Calu3 (cell line): ENCODE measurements at regions not wholly inside any gene's neighbourhood (a gene's known extent, or its start where the extent isn't known, plus 50 kb on each side); places are given as distances from the start of the nearest gene placed in this dataset.

Experiments used
- BruUV-seq: library from RNA; stranded (reverse); fragments of 400-500 nt; replicated peaks from 2 replicates; lab custom pipeline; 2021; lab: Mats Ljungman, UMichigan
- CTCF ChIA-PET: fragments of 300-600 bp; sonication (Branson Sonifier 250); formaldehyde crosslinking; loops from one replicate; lab custom pipeline; 2022; ENCODE audit warnings: antibody characterized with exemption; lab: Charles Lee
- DNase-seq: peaks from one replicate; pipeline ENCODE4 v3.0.0; 2022
- H3K27ac Mint-ChIP-seq: one replicate; pipeline ENCODE4 v1.8.0; 2022; ENCODE audit warnings: mixed read lengths; ENCODE audit not compliant: unreplicated experiment
- H3K27me3 Mint-ChIP-seq: one replicate; pipeline ENCODE4 v1.8.0; 2022; ENCODE audit warnings: mixed read lengths; ENCODE audit not compliant: unreplicated experiment
- H3K36me3 Mint-ChIP-seq: one replicate; pipeline ENCODE4 v1.8.0; 2022; ENCODE audit warnings: mild to moderate bottlenecking, moderate library complexity, mixed read lengths; ENCODE audit not compliant: insufficient read depth, unreplicated experiment
- H3K4me1 Mint-ChIP-seq: one replicate; pipeline ENCODE4 v1.8.0; 2022; ENCODE audit warnings: mild to moderate bottlenecking, low read depth, mixed read lengths; ENCODE audit not compliant: unreplicated experiment
- H3K4me3 Mint-ChIP-seq: one replicate; pipeline ENCODE4 v1.8.0; 2022; ENCODE audit warnings: mild to moderate bottlenecking, low read depth, moderate library complexity, mixed read lengths; ENCODE audit not compliant: unreplicated experiment
- H3K9me3 Mint-ChIP-seq: one replicate; pipeline ENCODE4 v1.8.0; 2022; ENCODE audit warnings: low read depth, mixed read lengths; ENCODE audit not compliant: unreplicated experiment
- intact Hi-C: fragments of 100-400 bp; cut with micrococcal nuclease; formaldehyde crosslinking; loops from one replicate; pipeline ENCODE4 v1.10.0; 2022; ENCODE audit not compliant: unreplicated experiment
- TF ChIP-seq, protein P1 (sequence below): fragments of 200-600 bp; IDR thresholded peaks from one replicate; pipeline ENCODE4 v1.8.0; 2022; ENCODE audit warnings: antibody characterized with exemption; ENCODE audit not compliant: unreplicated experiment

GRCh38 chr3:1515882-1516281 is 423.1 kb downstream of the CNTN6 start:
- Mint-ChIP-seq H3K4me1 (no peaks in the 10 kb centered on the region), H3K27me3 (no peaks in the 10 kb centered on the region), H3K4me3 (no peak overlapping the region), H3K27ac (no peak overlapping the region), H3K9me3 (peaks cover 4% of the 10 kb centered on the region), H3K36me3 (no peaks in the 10 kb centered on the region)
- CTCF ChIA-PET: no interaction called here
- intact Hi-C loops: no loop called here
- no peak for DNase-seq
- BruUV-seq: no TSS peak
- TF ChIP-seq, protein P1, sequence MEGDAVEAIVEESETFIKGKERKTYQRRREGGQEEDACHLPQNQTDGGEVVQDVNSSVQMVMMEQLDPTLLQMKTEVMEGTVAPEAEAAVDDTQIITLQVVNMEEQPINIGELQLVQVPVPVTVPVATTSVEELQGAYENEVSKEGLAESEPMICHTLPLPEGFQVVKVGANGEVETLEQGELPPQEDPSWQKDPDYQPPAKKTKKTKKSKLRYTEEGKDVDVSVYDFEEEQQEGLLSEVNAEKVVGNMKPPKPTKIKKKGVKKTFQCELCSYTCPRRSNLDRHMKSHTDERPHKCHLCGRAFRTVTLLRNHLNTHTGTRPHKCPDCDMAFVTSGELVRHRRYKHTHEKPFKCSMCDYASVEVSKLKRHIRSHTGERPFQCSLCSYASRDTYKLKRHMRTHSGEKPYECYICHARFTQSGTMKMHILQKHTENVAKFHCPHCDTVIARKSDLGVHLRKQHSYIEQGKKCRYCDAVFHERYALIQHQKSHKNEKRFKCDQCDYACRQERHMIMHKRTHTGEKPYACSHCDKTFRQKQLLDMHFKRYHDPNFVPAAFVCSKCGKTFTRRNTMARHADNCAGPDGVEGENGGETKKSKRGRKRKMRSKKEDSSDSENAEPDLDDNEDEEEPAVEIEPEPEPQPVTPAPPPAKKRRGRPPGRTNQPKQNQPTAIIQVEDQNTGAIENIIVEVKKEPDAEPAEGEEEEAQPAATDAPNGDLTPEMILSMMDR: no peak

- no peak for DNase-seq
- intact Hi-C loops: no loop called here
- Mint-ChIP-seq H3K27me3 (no peaks in the 10 kb centered on the region), H3K4me1 (no peaks in the 10 kb centered on the region), H3K27ac (no peak overlapping the region), H3K4me3 (no peak overlapping the region), H3K36me3 (no peaks in the 10 kb centered on the region), H3K9me3 (peaks cover 7% of the 10 kb centered on the region)
- CTCF ChIA-PET: no interaction called here
- TF ChIP-seq, protein P1: no peak
- no TSS peak for BruUV-seq
Measured at GRCh38 chr3:1527786-1528185, 435.0 kb downstream of the CNTN6 start.

- H3K4me3 Mint-ChIP-seq: no peak overlapping the region
- H3K9me3 Mint-ChIP-seq: peaks cover 7% of the 10 kb centered on the region
- intact Hi-C loops: no loop called here
- CTCF ChIA-PET: no interaction called here
- TF ChIP-seq, protein P1: no peak
- no peaks in the 10 kb centered on the region for H3K27me3 Mint-ChIP-seq
- no peak for DNase-seq
- H3K36me3 Mint-ChIP-seq: no peaks in the 10 kb centered on the region
- BruUV-seq: no TSS peak
- H3K27ac Mint-ChIP-seq: no peak overlapping the region
- no peaks in the 10 kb centered on the region for H3K4me1 Mint-ChIP-seq
Measured at GRCh38 chr3:1528621-1529020, 435.8 kb downstream of the CNTN6 start.

GRCh38 chr3:1529676-1530075 is 436.9 kb downstream of the CNTN6 start:
- intact Hi-C loops: no loop called here
- Mint-ChIP-seq H3K27ac (no peak overlapping the region), H3K4me1 (no peaks in the 10 kb centered on the region), H3K27me3 (no peaks in the 10 kb centered on the region), H3K4me3 (no peak overlapping the region), H3K36me3 (no peaks in the 10 kb centered on the region), H3K9me3 (peaks cover 15% of the 10 kb centered on the region)
- TF ChIP-seq, protein P1: no peak
- DNase-seq: no peak
- CTCF ChIA-PET: no interaction called here
- no TSS peak for BruUV-seq

DNA sequence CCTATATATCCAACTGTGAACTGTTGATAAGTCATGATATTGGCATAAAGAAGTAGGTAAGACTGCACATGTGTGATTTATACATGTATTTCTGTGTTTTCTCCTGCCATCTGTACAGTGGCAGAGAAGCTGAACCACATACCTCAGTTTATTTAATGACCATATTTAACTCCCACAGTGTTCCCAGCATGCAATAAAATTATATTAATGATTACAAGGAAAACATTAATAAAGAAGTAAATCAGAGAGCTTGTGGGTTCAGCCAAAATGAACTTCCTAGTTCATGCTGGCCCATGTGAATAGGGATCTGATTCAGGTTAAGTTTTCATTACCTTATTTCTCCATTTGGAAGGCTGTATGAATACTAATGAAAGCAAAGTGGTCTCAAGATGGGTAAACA is 439.2 kb downstream of the CNTN6 start:
- Mint-ChIP-seq H3K27ac (no peak overlapping the region), H3K27me3 (no peaks in the 10 kb centered on the region), H3K4me3 (no peak overlapping the region), H3K9me3 (peaks cover 16% of the 10 kb centered on the region), H3K4me1 (no peaks in the 10 kb centered on the region), H3K36me3 (no peaks in the 10 kb centered on the region)
- TF ChIP-seq, protein P1: no peak
- no peak for DNase-seq
- CTCF ChIA-PET: no interaction called here
- no TSS peak for BruUV-seq
- intact Hi-C loops: no loop called here
